ENCODE measurements at regions not wholly inside any gene's neighbourhood (a gene's known extent, or its start where the extent isn't known, plus 50 kb on each side); places are given as distances from the start of the nearest gene placed in this dataset.

GRCh38 chr1:56297904-56298303, 281.5 kb downstream of the PLPP3 start:
- Mint-ChIP-seq H3K36me3 (no peaks in the 10 kb centered on the region), H3K4me1 (peaks cover 7% of the 10 kb centered on the region; the same call in 1 of the 2 replicates), H3K4me3 (no peak overlapping the region), H3K9me3 (peaks cover 5% of the 10 kb centered on the region; the same call in 1 of the 2 replicates), H3K27me3 (ENCODE audit: low read depth) (no peaks in the 10 kb centered on the region), H3K27ac (no peak overlapping the region)
- ChIA-PET CTCF (no interaction called here), POLR2A (no interaction called here)
- ATAC-seq (no peak), DNase-seq (ENCODE audit: low spot score) (no peak)
- TF ChIP-seq ZNF512 (CRISPR knock-in tag; IDR thresholded peaks at IDR 0.05; ENCODE audit: borderline replicate concordance) (no peak), ZNF532 (CRISPR knock-in tag; IDR thresholded peaks at IDR 0.05; ENCODE audit: borderline replicate concordance) (no peak), TEAD4 (CRISPR knock-in tag; IDR thresholded peaks at IDR 0.05) (no peak), HMGA2 (CRISPR knock-in tag; IDR thresholded peaks at IDR 0.05) (no peak), CREM (CRISPR knock-in tag; IDR thresholded peaks at IDR 0.05) (no peak), MAX (CRISPR knock-in tag; IDR thresholded peaks at IDR 0.05) (no peak), PRDM15 (CRISPR knock-in tag; IDR thresholded peaks at IDR 0.05) (no peak), FOXP4 (CRISPR knock-in tag; IDR thresholded peaks at IDR 0.05) (no peak), ATF2 (CRISPR knock-in tag; IDR thresholded peaks at IDR 0.05; ENCODE audit: borderline replicate concordance, low read depth) (no peak), AR (CRISPR knock-in tag; IDR thresholded peaks at IDR 0.05) (no peak), ZNF219 (CRISPR knock-in tag; IDR thresholded peaks at IDR 0.05; ENCODE audit: borderline replicate concordance) (no peak), GRHL2 (CRISPR knock-in tag; IDR thresholded peaks at IDR 0.05; ENCODE audit: insufficient replicate concordance, severe bottlenecking) (no peak), USF2 (CRISPR knock-in tag; IDR thresholded peaks at IDR 0.05) (no peak)
